ENCODE measurements at regions not wholly inside any gene's neighbourhood (a gene's known extent, or its start where the extent isn't known, plus 50 kb on each side); places are given as distances from the start of the nearest gene placed in this dataset.

DNA sequence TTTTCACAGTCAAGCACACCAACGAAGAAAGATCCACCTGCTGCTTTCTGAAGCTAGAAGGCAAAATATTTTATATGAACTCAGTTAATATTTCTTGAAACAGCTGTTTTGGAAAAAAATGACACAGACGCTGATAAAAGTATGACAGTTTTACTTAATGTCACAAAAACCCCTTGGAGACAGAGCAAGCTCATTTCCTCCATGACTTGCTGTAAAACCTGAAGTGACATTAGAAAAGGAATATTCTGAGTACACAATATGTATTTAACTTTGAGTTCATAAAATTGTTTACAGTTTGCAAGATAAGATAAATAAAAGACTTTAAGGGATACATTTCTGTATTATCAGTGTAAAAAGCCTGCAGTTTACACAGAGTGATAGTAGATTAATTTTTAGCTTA is 105.4 kb downstream of the DSEL start:
- Mint-ChIP-seq H3K4me3 (no peak overlapping the region), H3K27me3 (ENCODE audit: low read depth in 2 of 2) (no peaks in the 10 kb centered on the region), H3K9me3 (peaks cover 0 to 2% of the 10 kb centered on the region in 2 donors), H3K27ac (no peak overlapping the region), H3K4me1 (no peaks in the 10 kb centered on the region), H3K36me3 (no peaks in the 10 kb centered on the region)
- 5% methylated on average over 2 of the region's 2 CpGs for WGBS (ENCODE audit: insufficient coverage)
- Histone ChIP-seq H3K4me1 (ENCODE audit: control insufficient read depth, insufficient read depth, low read length) (no peaks in the 10 kb centered on the region), H3K27ac (ENCODE audit: low read length) (no peak overlapping the region), H3K27me3 (ENCODE audit: control insufficient read depth, insufficient read depth, low read length) (no peaks in the 10 kb centered on the region), H3K9me3 (ENCODE audit: control insufficient read depth, insufficient read depth, low read length) (no peaks in the 10 kb centered on the region), H3K4me3 (ENCODE audit: low read length) (no peak overlapping the region), H3K36me3 (ENCODE audit: control insufficient read depth, insufficient read depth, low read length) (no peaks in the 10 kb centered on the region)
- intact Hi-C loops (cut with micrococcal nuclease): no loop called here
- TF ChIP-seq, protein P1, sequence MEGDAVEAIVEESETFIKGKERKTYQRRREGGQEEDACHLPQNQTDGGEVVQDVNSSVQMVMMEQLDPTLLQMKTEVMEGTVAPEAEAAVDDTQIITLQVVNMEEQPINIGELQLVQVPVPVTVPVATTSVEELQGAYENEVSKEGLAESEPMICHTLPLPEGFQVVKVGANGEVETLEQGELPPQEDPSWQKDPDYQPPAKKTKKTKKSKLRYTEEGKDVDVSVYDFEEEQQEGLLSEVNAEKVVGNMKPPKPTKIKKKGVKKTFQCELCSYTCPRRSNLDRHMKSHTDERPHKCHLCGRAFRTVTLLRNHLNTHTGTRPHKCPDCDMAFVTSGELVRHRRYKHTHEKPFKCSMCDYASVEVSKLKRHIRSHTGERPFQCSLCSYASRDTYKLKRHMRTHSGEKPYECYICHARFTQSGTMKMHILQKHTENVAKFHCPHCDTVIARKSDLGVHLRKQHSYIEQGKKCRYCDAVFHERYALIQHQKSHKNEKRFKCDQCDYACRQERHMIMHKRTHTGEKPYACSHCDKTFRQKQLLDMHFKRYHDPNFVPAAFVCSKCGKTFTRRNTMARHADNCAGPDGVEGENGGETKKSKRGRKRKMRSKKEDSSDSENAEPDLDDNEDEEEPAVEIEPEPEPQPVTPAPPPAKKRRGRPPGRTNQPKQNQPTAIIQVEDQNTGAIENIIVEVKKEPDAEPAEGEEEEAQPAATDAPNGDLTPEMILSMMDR (IDR thresholded peaks at IDR 0.05): no peak
- ATAC-seq: no peak
- DNase-seq: no peak

DNA sequence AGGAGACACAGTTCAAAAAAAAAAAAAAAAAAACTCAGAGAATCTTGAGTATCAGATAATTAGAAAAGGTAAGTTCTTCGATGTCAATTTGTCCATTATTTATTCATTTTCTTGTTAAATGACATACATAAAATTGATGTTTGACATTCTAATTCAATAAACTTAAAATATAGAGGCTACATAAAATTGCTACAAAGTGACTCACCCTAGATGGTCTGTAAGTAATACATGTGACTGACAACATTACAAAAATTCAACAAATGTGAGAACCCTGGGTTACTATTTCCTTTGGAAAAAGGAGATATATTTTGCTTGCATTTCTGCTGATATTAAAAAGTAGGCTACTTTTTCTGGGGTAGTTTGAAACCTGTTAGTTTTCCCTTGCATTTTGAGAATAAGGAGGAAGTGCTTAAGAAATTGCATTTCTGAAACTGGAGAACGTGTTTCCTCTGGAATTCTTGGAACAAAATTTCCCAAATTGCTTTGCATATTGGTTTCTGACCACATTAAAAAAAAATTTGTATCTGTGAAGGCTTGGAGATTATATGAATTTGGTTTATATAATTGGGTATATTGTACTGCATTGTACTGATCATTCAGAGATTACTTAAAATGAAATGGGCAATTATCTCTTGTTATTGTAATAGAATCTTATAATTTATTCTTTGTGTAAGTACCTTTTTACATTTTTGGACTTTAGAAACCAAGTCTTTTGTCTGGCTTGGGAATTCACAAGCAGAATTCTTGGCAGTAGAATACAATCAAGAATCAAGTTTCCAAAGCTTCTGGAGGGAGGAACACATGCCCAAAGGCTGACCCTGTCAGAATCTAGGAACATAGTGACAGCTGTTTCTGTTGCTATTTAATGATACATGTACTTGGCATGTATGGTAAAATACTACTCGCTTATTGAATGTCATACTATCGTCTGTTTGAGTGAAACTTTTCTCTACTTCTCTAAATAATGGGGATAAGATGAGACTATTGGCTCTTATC is 106.1 kb downstream of the DSEL start:
- Mint-ChIP-seq H3K4me3 (no peak overlapping the region), H3K36me3 (no peaks in the 10 kb centered on the region), H3K27ac (no peak overlapping the region), H3K4me1 (no peaks in the 10 kb centered on the region), H3K9me3 (peaks cover 3 to 6% of the 10 kb centered on the region in 2 donors), H3K27me3 (ENCODE audit: low read depth in 2 of 2) (no peaks in the 10 kb centered on the region)
- no peaks in the 10 kb centered on the region for H3K9me3 ChIP-seq (ENCODE audit: control insufficient read depth, insufficient read depth, low read length)
- no peak overlapping the region for H3K27ac ChIP-seq (ENCODE audit: low read length)
- WGBS (ENCODE audit: insufficient coverage): 89% methylated on average over 1 of the region's 4 CpGs
- H3K36me3 ChIP-seq (ENCODE audit: control insufficient read depth, insufficient read depth, low read length): no peaks in the 10 kb centered on the region
- H3K4me1 ChIP-seq (ENCODE audit: control insufficient read depth, insufficient read depth, low read length): no peaks in the 10 kb centered on the region
- ATAC-seq (no peak), DNase-seq (no peak)
- no peak overlapping the region for H3K4me3 ChIP-seq (ENCODE audit: low read length)
- TF ChIP-seq, protein P1 (IDR thresholded peaks at IDR 0.05): no peak
- intact Hi-C loops (cut with micrococcal nuclease): no loop called here
- H3K27me3 ChIP-seq (ENCODE audit: control insufficient read depth, insufficient read depth, low read length): no peaks in the 10 kb centered on the region

DNA sequence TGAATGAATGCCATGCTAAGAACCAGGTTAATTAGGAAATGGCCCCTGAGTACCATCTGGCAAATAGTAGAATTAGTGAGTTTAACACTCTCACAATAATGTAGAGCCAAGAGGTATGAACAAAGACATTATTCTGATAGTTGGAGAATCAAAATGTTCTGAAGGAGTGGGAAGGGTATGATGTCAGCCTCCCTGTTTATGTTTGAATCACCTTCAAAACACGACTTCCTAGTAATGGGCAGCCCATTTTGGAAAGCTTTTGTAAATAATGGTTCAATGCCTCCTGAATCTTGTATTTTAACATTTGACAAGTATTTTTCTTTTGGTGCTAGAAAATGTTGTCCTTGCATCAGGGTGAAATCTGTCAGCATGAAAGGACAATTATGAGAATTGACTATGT is 108.3 kb downstream of the DSEL start:
- H3K27me3 Mint-ChIP-seq (ENCODE audit: low read depth in 2 of 2): no peaks in the 10 kb centered on the region
- H3K36me3 ChIP-seq (ENCODE audit: control insufficient read depth, insufficient read depth, low read length): no peaks in the 10 kb centered on the region
- ATAC-seq (no peak), DNase-seq (no peak)
- H3K36me3 Mint-ChIP-seq: no peaks in the 10 kb centered on the region
- H3K9me3 ChIP-seq (ENCODE audit: control insufficient read depth, insufficient read depth, low read length): no peaks in the 10 kb centered on the region
- no peaks in the 10 kb centered on the region for H3K4me1 ChIP-seq (ENCODE audit: control insufficient read depth, insufficient read depth, low read length)
- no peaks in the 10 kb centered on the region for H3K27me3 ChIP-seq (ENCODE audit: control insufficient read depth, insufficient read depth, low read length)
- H3K4me3 Mint-ChIP-seq: no peak overlapping the region
- WGBS (ENCODE audit: insufficient coverage): 100% methylated on average over 1 of the region's 1 CpG
- H3K27ac Mint-ChIP-seq: no peak overlapping the region
- H3K9me3 Mint-ChIP-seq: peaks cover 3 to 8% of the 10 kb centered on the region in 2 donors
- TF ChIP-seq, protein P1 (IDR thresholded peaks at IDR 0.05): no peak
- no peaks in the 10 kb centered on the region for H3K4me1 Mint-ChIP-seq
- no peak overlapping the region for H3K4me3 ChIP-seq (ENCODE audit: low read length)
- no peak overlapping the region for H3K27ac ChIP-seq (ENCODE audit: low read length)
- intact Hi-C loops (cut with micrococcal nuclease): no loop called here

Data from natural killer cell (primary cell).